ENCODE measurements at regions not wholly inside any gene's neighbourhood (a gene's known extent, or its start where the extent isn't known, plus 50 kb on each side); places are given as distances from the start of the nearest gene placed in this dataset.

- Histone ChIP-seq H3K9me3 (ENCODE audit: control insufficient read depth, insufficient read depth, low read length) (no peaks in the 10 kb centered on the region), H3K27me3 (ENCODE audit: control insufficient read depth, insufficient read depth, low read length) (no peaks in the 10 kb centered on the region), H3K9ac (ENCODE audit: low read depth, low read length) (no peak overlapping the region), H3K36me3 (ENCODE audit: control insufficient read depth, insufficient read depth, low read length) (no peaks in the 10 kb centered on the region), H3K4me1 (ENCODE audit: control insufficient read depth, insufficient read depth, low read length) (no peaks in the 10 kb centered on the region), H3K4me3 (ENCODE audit: low read depth, low read length) (no peak overlapping the region)
Measured at GRCh38 chr5:15160091-15160490, 288.5 kb upstream of the ANKH start.

DNA sequence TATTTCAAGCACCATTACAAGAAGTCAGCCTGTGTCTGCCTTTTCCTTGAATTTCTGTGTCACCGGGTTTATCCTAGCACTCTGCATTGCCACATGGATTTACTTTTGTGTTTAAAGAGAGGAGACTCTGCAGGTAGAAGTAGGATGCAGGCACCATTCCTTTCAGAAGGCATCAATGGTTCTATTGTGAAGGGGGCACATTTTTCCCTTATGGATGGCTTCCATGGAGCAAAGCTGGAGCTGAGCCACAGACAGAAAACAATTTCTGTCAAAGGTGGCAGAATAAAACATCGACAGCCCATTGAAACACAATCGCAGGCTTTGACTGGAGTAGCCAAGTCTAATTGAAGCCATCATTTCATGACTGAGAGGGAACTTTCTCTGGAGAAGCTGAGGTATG lies 288.0 kb upstream of the ANKH start:
- no peaks in the 10 kb centered on the region for H3K9me3 ChIP-seq (ENCODE audit: control insufficient read depth, insufficient read depth, low read length)
- H3K27me3 ChIP-seq (ENCODE audit: control insufficient read depth, insufficient read depth, low read length): no peaks in the 10 kb centered on the region
- H3K9ac ChIP-seq (ENCODE audit: low read depth, low read length): no peak overlapping the region
- H3K4me1 ChIP-seq (ENCODE audit: control insufficient read depth, insufficient read depth, low read length): no peaks in the 10 kb centered on the region
- no peak overlapping the region for H3K4me3 ChIP-seq (ENCODE audit: low read depth, low read length)
- H3K36me3 ChIP-seq (ENCODE audit: control insufficient read depth, insufficient read depth, low read length): no peaks in the 10 kb centered on the region

GRCh38 chr5:15142458-15142857 lies 270.9 kb upstream of the ANKH start:
- no peaks in the 10 kb centered on the region for H3K36me3 ChIP-seq (ENCODE audit: control insufficient read depth, insufficient read depth, low read length)
- no peaks in the 10 kb centered on the region for H3K9me3 ChIP-seq (ENCODE audit: control insufficient read depth, insufficient read depth, low read length)
- H3K27me3 ChIP-seq (ENCODE audit: control insufficient read depth, insufficient read depth, low read length): no peaks in the 10 kb centered on the region
- no peaks in the 10 kb centered on the region for H3K4me1 ChIP-seq (ENCODE audit: control insufficient read depth, insufficient read depth, low read length)
- H3K4me3 ChIP-seq (ENCODE audit: low read depth, low read length): no peak overlapping the region
- no peak overlapping the region for H3K9ac ChIP-seq (ENCODE audit: low read depth, low read length)

DNA sequence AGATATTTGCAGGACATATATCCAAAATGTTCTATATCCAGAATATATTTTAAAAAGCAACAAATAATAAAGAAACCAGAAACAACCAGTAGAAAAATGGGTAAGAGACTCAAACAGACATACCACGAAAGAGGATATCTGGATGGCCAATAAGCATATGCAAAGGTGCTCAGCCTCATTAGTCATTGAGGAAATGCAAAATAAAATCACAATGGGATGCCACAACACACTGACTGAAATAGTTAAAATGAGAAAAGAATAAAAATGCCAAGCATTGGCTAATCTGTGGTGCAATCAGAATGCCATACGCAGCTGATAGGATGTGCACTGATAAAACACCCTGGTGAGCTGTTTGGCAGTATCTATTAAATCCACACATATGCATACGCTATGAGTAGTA lies 265.8 kb upstream of the ANKH start:
- H3K4me1 ChIP-seq (ENCODE audit: control insufficient read depth, insufficient read depth, low read length): no peaks in the 10 kb centered on the region
- H3K36me3 ChIP-seq (ENCODE audit: control insufficient read depth, insufficient read depth, low read length): no peaks in the 10 kb centered on the region
- no peaks in the 10 kb centered on the region for H3K27me3 ChIP-seq (ENCODE audit: control insufficient read depth, insufficient read depth, low read length)
- no peak overlapping the region for H3K9ac ChIP-seq (ENCODE audit: low read depth, low read length)
- H3K9me3 ChIP-seq (ENCODE audit: control insufficient read depth, insufficient read depth, low read length): no peaks in the 10 kb centered on the region
- H3K4me3 ChIP-seq (ENCODE audit: low read depth, low read length): no peak overlapping the region

GRCh38 chr5:15135661-15136060 lies 264.1 kb upstream of the ANKH start:
- Histone ChIP-seq H3K4me1 (ENCODE audit: control insufficient read depth, insufficient read depth, low read length) (no peaks in the 10 kb centered on the region), H3K9ac (ENCODE audit: low read depth, low read length) (no peak overlapping the region), H3K27me3 (ENCODE audit: control insufficient read depth, insufficient read depth, low read length) (no peaks in the 10 kb centered on the region), H3K36me3 (ENCODE audit: control insufficient read depth, insufficient read depth, low read length) (no peaks in the 10 kb centered on the region), H3K4me3 (ENCODE audit: low read depth, low read length) (no peak overlapping the region), H3K9me3 (ENCODE audit: control insufficient read depth, insufficient read depth, low read length) (no peaks in the 10 kb centered on the region)

DNA sequence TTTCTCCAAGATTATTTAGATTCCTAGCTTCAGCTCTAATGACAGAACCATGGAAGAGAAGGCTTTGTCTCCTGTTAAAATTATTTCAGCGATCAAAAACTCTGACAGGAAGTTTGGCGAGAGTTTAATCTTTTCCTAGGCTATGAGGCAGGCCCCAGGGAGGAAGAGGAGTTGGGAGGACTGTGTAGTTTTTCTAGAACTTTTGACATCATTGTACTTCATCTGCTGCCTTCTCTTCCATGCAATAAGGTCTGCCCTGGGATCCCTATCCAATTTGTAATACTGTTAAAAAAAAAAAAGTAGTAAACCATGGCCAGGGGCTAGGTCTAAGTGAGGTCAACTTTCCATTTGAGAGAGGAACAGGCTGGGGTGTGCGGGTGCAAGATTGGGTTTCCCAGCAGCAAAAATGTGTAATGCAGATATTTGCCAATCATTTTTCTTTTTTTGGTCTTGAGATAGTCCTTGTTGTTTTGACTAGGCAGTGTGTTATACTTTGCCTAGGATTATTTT lies 261.9 kb upstream of the ANKH start:
- no peak overlapping the region for H3K4me3 ChIP-seq (ENCODE audit: low read depth, low read length)
- H3K27me3 ChIP-seq (ENCODE audit: control insufficient read depth, insufficient read depth, low read length): no peaks in the 10 kb centered on the region
- H3K9ac ChIP-seq (ENCODE audit: low read depth, low read length): no peak overlapping the region
- no peaks in the 10 kb centered on the region for H3K9me3 ChIP-seq (ENCODE audit: control insufficient read depth, insufficient read depth, low read length)
- H3K36me3 ChIP-seq (ENCODE audit: control insufficient read depth, insufficient read depth, low read length): no peaks in the 10 kb centered on the region
- no peaks in the 10 kb centered on the region for H3K4me1 ChIP-seq (ENCODE audit: control insufficient read depth, insufficient read depth, low read length)

GRCh38 chr5:15132816-15133405 lies 261.3 kb upstream of the ANKH start:
- H3K9me3 ChIP-seq (ENCODE audit: control insufficient read depth, insufficient read depth, low read length): no peaks in the 10 kb centered on the region
- H3K4me1 ChIP-seq (ENCODE audit: control insufficient read depth, insufficient read depth, low read length): no peaks in the 10 kb centered on the region
- H3K4me3 ChIP-seq (ENCODE audit: low read depth, low read length): no peak overlapping the region
- no peaks in the 10 kb centered on the region for H3K36me3 ChIP-seq (ENCODE audit: control insufficient read depth, insufficient read depth, low read length)
- no peak overlapping the region for H3K9ac ChIP-seq (ENCODE audit: low read depth, low read length)
- no peaks in the 10 kb centered on the region for H3K27me3 ChIP-seq (ENCODE audit: control insufficient read depth, insufficient read depth, low read length)

DNA sequence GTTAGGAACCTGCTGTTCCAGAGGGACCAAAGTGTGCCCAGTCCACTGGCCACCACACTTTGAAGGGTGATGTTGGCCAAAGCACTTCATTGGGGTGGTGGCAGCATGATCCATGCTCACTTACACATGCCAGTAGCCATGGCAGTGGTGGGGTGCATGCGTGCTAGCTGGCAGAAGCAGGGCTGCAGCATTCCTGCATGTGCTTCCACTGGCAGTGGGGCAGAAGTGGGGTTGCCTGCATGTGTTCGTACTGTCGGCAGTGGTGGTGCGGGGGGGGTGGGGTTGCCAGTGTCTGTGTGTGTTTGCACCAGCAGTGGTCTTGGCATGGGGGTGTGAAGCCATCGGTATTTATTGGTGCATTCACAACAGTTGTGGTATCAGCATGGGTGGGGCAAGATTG lies 260.3 kb upstream of the ANKH start:
- Histone ChIP-seq H3K36me3 (ENCODE audit: control insufficient read depth, insufficient read depth, low read length) (no peaks in the 10 kb centered on the region), H3K9ac (ENCODE audit: low read depth, low read length) (no peak overlapping the region), H3K9me3 (ENCODE audit: control insufficient read depth, insufficient read depth, low read length) (no peaks in the 10 kb centered on the region), H3K4me1 (ENCODE audit: control insufficient read depth, insufficient read depth, low read length) (no peaks in the 10 kb centered on the region), H3K4me3 (ENCODE audit: low read depth, low read length) (no peak overlapping the region), H3K27me3 (ENCODE audit: control insufficient read depth, insufficient read depth, low read length) (no peaks in the 10 kb centered on the region)

GRCh38 chr5:15124871-15125568 lies 253.4 kb upstream of the ANKH start:
- Histone ChIP-seq H3K9me3 (ENCODE audit: control insufficient read depth, insufficient read depth, low read length) (no peaks in the 10 kb centered on the region), H3K9ac (ENCODE audit: low read depth, low read length) (no peak overlapping the region), H3K36me3 (ENCODE audit: control insufficient read depth, insufficient read depth, low read length) (no peaks in the 10 kb centered on the region), H3K27me3 (ENCODE audit: control insufficient read depth, insufficient read depth, low read length) (no peaks in the 10 kb centered on the region), H3K4me3 (ENCODE audit: low read depth, low read length) (no peak overlapping the region), H3K4me1 (ENCODE audit: control insufficient read depth, insufficient read depth, low read length) (no peaks in the 10 kb centered on the region)

DNA sequence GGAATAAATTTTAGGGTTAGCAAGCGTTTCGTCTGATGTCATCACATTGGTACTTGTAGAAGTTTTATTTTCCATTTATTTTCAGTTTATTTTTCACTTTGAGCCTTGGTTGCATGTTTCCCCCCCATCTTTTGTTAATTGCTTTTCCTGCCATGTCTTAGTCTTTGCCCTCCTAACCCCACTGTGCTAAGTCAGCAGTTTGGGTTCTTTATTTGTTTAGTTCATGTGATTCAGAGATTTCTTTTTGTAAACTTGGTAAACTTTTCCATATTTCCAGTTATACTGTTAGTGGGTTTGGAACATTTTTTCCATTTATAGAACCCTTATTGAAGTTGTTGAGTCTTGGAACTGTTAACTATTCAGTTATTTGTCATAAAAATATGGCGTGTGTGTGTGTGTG lies 252.9 kb upstream of the ANKH start:
- no peaks in the 10 kb centered on the region for H3K4me1 ChIP-seq (ENCODE audit: control insufficient read depth, insufficient read depth, low read length)
- H3K9ac ChIP-seq (ENCODE audit: low read depth, low read length): no peak overlapping the region
- no peaks in the 10 kb centered on the region for H3K27me3 ChIP-seq (ENCODE audit: control insufficient read depth, insufficient read depth, low read length)
- H3K9me3 ChIP-seq (ENCODE audit: control insufficient read depth, insufficient read depth, low read length): no peaks in the 10 kb centered on the region
- H3K4me3 ChIP-seq (ENCODE audit: low read depth, low read length): no peak overlapping the region
- H3K36me3 ChIP-seq (ENCODE audit: control insufficient read depth, insufficient read depth, low read length): no peaks in the 10 kb centered on the region

- no peaks in the 10 kb centered on the region for H3K27me3 ChIP-seq (ENCODE audit: control insufficient read depth, insufficient read depth, low read length)
- no peaks in the 10 kb centered on the region for H3K4me1 ChIP-seq (ENCODE audit: control insufficient read depth, insufficient read depth, low read length)
- no peak overlapping the region for H3K9ac ChIP-seq (ENCODE audit: low read depth, low read length)
- no peaks in the 10 kb centered on the region for H3K9me3 ChIP-seq (ENCODE audit: control insufficient read depth, insufficient read depth, low read length)
- H3K4me3 ChIP-seq (ENCODE audit: low read depth, low read length): no peak overlapping the region
- H3K36me3 ChIP-seq (ENCODE audit: control insufficient read depth, insufficient read depth, low read length): no peaks in the 10 kb centered on the region
Measured at GRCh38 chr5:15117688-15118087, 246.1 kb upstream of the ANKH start.

DNA sequence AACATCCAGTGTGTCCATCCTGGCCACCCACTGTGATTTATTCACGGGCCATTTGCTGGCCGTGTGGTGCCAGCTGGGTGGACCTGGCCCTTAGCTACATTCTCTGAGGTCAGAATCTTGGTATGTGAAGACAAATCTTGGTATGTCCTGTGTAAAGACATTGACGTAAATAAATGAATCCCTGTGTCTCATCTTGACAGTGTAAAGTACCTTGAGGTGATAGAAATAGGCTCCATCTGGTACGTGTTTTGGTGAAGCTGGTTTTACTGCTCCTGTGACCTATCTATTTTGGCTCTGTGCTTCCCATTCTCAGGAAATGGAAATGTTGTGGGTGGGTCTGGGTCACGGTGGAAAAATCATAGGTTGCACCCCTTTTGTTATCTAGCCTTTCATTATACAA lies 245.4 kb upstream of the ANKH start:
- Histone ChIP-seq H3K4me3 (ENCODE audit: low read depth, low read length) (no peak overlapping the region), H3K9me3 (ENCODE audit: control insufficient read depth, insufficient read depth, low read length) (no peaks in the 10 kb centered on the region), H3K4me1 (ENCODE audit: control insufficient read depth, insufficient read depth, low read length) (no peaks in the 10 kb centered on the region), H3K36me3 (ENCODE audit: control insufficient read depth, insufficient read depth, low read length) (no peaks in the 10 kb centered on the region), H3K27me3 (ENCODE audit: control insufficient read depth, insufficient read depth, low read length) (no peaks in the 10 kb centered on the region), H3K9ac (ENCODE audit: low read depth, low read length) (no peak overlapping the region)

Measured in iPS-15b (cell line).